GM21390 (cell line): ENCODE measurements at regions not wholly inside any gene's neighbourhood (a gene's known extent, or its start where the extent isn't known, plus 50 kb on each side); places are given as distances from the start of the nearest gene placed in this dataset.
"Not testable (repeated sequence)": the region's sequence is repeated elsewhere in the genome, so short reads cannot be mapped to it uniquely, and the experiment has no call there.

Source experiments
- ATAC-seq: cut with Tn5 transposase; IDR thresholded peaks from one replicate; pipeline ENCODE4 v1.9.1; 2021; ENCODE audit not compliant: unreplicated experiment

- no peak for ATAC-seq
Observed at GRCh38 chr14:62462988-62463387, 582.3 kb downstream of the KCNH5 start.

- ATAC-seq, result no peak
Observed at GRCh38 chr14:62468946-62469345, 576.3 kb downstream of the KCNH5 start.

- ATAC-seq, result no peak
Observed at GRCh38 chr14:62470935-62471334, 574.3 kb downstream of the KCNH5 start.

- no peak for ATAC-seq
Observed at GRCh38 chr14:62491146-62491545, 554.1 kb downstream of the KCNH5 start.

GRCh38 chr14:62497708-62498107 is 547.5 kb downstream of the KCNH5 start:
- ATAC-seq, result no peak

- no peak for ATAC-seq
Observed at GRCh38 chr14:62501021-62501750, 544.1 kb downstream of the KCNH5 start.

- no peak for ATAC-seq
Observed at GRCh38 chr14:62505045-62505444, 540.2 kb downstream of the KCNH5 start.

GRCh38 chr14:62521309-62521708 is 523.9 kb downstream of the KCNH5 start:
- not testable (repeated sequence) for ATAC-seq

- no peak for ATAC-seq
Observed at GRCh38 chr14:62528296-62528695, 517.0 kb downstream of the KCNH5 start.

- no peak for ATAC-seq
Observed at GRCh38 chr14:62532181-62532580, 513.1 kb downstream of the KCNH5 start.

- no peak for ATAC-seq
Observed at GRCh38 chr14:62546862-62547474, 498.3 kb downstream of the KCNH5 start.

- ATAC-seq, result no peak
Observed at GRCh38 chr14:62557416-62557815, 487.8 kb downstream of the KCNH5 start.

GRCh38 chr14:62558451-62558850 is 486.8 kb downstream of the KCNH5 start:
- no peak for ATAC-seq

GRCh38 chr14:62585247-62585646 is 460.0 kb downstream of the KCNH5 start:
- ATAC-seq, result no peak

- no peak for ATAC-seq
Observed at GRCh38 chr14:62592877-62593276, 452.4 kb downstream of the KCNH5 start.

- ATAC-seq, result no peak
Observed at GRCh38 chr14:62597143-62597542, 448.1 kb downstream of the KCNH5 start.

GRCh38 chr14:62599616-62600385 is 445.5 kb downstream of the KCNH5 start:
- no peak for ATAC-seq

GRCh38 chr14:62602712-62603111 is 442.5 kb downstream of the KCNH5 start:
- ATAC-seq, result no peak

GRCh38 chr14:62604524-62604923 is 440.7 kb downstream of the KCNH5 start:
- ATAC-seq, result no peak

GRCh38 chr14:62614122-62614521 is 431.1 kb downstream of the KCNH5 start:
- ATAC-seq, result no peak

GRCh38 chr14:62616668-62617067 is 428.6 kb downstream of the KCNH5 start:
- no peak for ATAC-seq

- ATAC-seq, result no peak
Observed at GRCh38 chr14:62626416-62626815, 418.8 kb downstream of the KCNH5 start.
